HEK293T (cell line): ENCODE measurements at regions not wholly inside any gene's neighbourhood (a gene's known extent, or its start where the extent isn't known, plus 50 kb on each side); places are given as distances from the start of the nearest gene placed in this dataset.

Experiments
- ARNT ChIP-seq: fragments of 450-650 bp; IDR thresholded peaks from 2 replicates; pipeline ENCODE4 v1.6.1; 2017; ENCODE audit warnings: mild to moderate bottlenecking
- BHLHE40 ChIP-seq: fragments of 450-650 bp; IDR thresholded peaks from 2 replicates; pipeline ENCODE4 v1.6.1; 2016; ENCODE audit warnings: mild to moderate bottlenecking, moderate library complexity, borderline replicate concordance
- CTBP1 ChIP-seq: fragments of 450-650 bp; IDR thresholded peaks from 2 replicates; pipeline ENCODE4 v1.6.1; 2016; ENCODE audit warnings: borderline replicate concordance
- ELF4 ChIP-seq: fragments of 450-650 bp; IDR thresholded peaks from 2 replicates; pipeline ENCODE4 v1.6.1; 2017; ENCODE audit warnings: antibody characterized with exemption
- FOXK2 ChIP-seq: fragments of 450-650 bp; IDR thresholded peaks from 2 replicates; pipeline ENCODE4 v1.6.1; 2016; ENCODE audit warnings: mild to moderate bottlenecking
- FOXM1 ChIP-seq: fragments of 450-650 bp; IDR thresholded peaks from 2 replicates; pipeline ENCODE4 v1.6.1; 2017; ENCODE audit warnings: mild to moderate bottlenecking, borderline replicate concordance
- HDGF ChIP-seq: fragments of 450-650 bp; IDR thresholded peaks from 2 replicates; pipeline ENCODE4 v1.6.1; 2017; ENCODE audit warnings: antibody characterized with exemption, borderline replicate concordance
- SP1 ChIP-seq: fragments of 450-650 bp; IDR thresholded peaks from 2 replicates; pipeline ENCODE4 v1.6.1; 2017
- SUZ12 ChIP-seq: fragments of 450-650 bp; IDR thresholded peaks from 2 replicates; pipeline ENCODE4 v1.6.1; 2016; ENCODE audit warnings: mild to moderate bottlenecking

DNA sequence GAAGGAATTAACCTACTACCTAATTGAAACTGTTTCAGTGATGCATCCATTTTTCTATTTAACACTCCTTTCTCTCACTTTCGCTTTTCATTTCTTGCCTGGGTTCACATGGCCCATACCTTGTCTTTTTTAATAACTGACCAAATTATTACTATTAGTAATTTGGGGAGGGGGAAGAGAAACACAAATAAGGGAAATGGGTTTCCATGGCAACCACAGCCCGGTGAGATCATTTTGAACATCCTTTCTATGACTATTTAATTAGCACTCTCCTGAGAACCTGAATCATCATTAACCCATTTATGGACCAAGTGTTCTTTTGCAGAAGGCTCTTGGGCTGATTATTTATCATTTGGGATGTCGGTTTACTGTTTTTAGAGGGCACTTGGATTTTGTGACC lies 628.2 kb upstream of the SALL1 start:
- TF ChIP-seq SUZ12 (no peak), ELF4 (no peak), FOXM1 (no peak), ARNT (no peak), CTBP1 (no peak), HDGF (no peak), SP1 (no peak), BHLHE40 (no peak), FOXK2 (no peak)
